Mesenchymal stem cell (in vitro differentiated cells and primary cell): ENCODE measurements at regions not wholly inside any gene's neighbourhood (a gene's known extent, or its start where the extent isn't known, plus 50 kb on each side); places are given as distances from the start of the nearest gene placed in this dataset.
A peak's percentile ranks its signal among the peaks of the same experiment; 100 is the strongest.

Source experiments
- DNase-seq: peaks from one replicate; pipeline ENCODE4 v3.0.0-alpha.2; 2013
- H2AFZ ChIP-seq: one replicate; pipeline ENCODE4 v1.6.1; 2013; ENCODE audit warnings: low read depth, mild to moderate bottlenecking, control low read depth, inconsistent platforms, low read length, moderate library complexity
- H2AK5ac ChIP-seq: 2 replicates; pipeline ENCODE4 v1.6.1; 2013; ENCODE audit warnings: low read length, moderate library complexity, mild to moderate bottlenecking, inconsistent platforms; ENCODE audit not compliant: severe bottlenecking
- H2BK120ac ChIP-seq: one replicate; pipeline ENCODE4 v1.6.1; 2013; ENCODE audit warnings: low read depth, mild to moderate bottlenecking, inconsistent platforms, low read length, moderate library complexity
- H2BK12ac ChIP-seq, 2 experiments: one replicate each; pipeline ENCODE4 v1.6.1; 2013; ENCODE audit warnings: inconsistent platforms in 2 of 2, low read length in 2 of 2, mild to moderate bottlenecking in 2 of 2, moderate library complexity in 2 of 2, control low read depth in 1 of 2
- H2BK15ac ChIP-seq: one replicate; pipeline ENCODE4 v1.6.1; 2013; ENCODE audit warnings: mild to moderate bottlenecking, low read depth, inconsistent platforms; ENCODE audit not compliant: poor library complexity, severe bottlenecking
- H2BK5ac ChIP-seq: 2 replicates; pipeline ENCODE4 v1.6.1; 2013; ENCODE audit warnings: low read depth, mild to moderate bottlenecking, low read length, control low read depth, inconsistent platforms; ENCODE audit not compliant: poor library complexity, severe bottlenecking
- H3K14ac ChIP-seq, 2 experiments: one replicate each; pipeline ENCODE4 v1.6.1; 2013; ENCODE audit warnings: inconsistent platforms in 2 of 2, low read length in 2 of 2, control low read depth in 1 of 2, mild to moderate bottlenecking in 1 of 2, moderate library complexity in 1 of 2
- H3K18ac ChIP-seq, 2 experiments: one replicate each; pipeline ENCODE4 v1.6.1; 2013; ENCODE audit warnings: inconsistent platforms in 2 of 2, low read length in 2 of 2, control low read depth in 1 of 2, low read depth in 1 of 2, mild to moderate bottlenecking in 1 of 2
- H3K23ac ChIP-seq, 2 experiments: one replicate each; pipeline ENCODE4 v1.6.1; 2013; ENCODE audit warnings: inconsistent platforms in 2 of 2, low read length in 2 of 2, mild to moderate bottlenecking in 2 of 2, moderate library complexity in 2 of 2, control low read depth in 1 of 2
- H3K27ac ChIP-seq: 2 replicates; pipeline ENCODE4 v1.5.1; 2013; ENCODE audit warnings: mild to moderate bottlenecking, moderate library complexity, low read length, control low read depth, inconsistent platforms; ENCODE audit not compliant: poor library complexity, severe bottlenecking
- H3K27me3 ChIP-seq, 2 experiments: 2 replicates each; pipeline versions ENCODE4 v1.6.1 to v1.7.0; 2013; ENCODE audit warnings: low read length in 2 of 2, mild to moderate bottlenecking in 2 of 2, moderate library complexity in 2 of 2, control low read depth in 1 of 2, inconsistent platforms in 1 of 2; ENCODE audit not compliant: control insufficient read depth in 1 of 2, insufficient read depth in 1 of 2
- H3K36me3 ChIP-seq, 2 experiments: 2 replicates each; pipeline versions ENCODE4 v1.6.1 to v1.7.0; 2013; ENCODE audit warnings: low read length in 2 of 2, control low read depth in 1 of 2, inconsistent platforms in 1 of 2, low read depth in 1 of 2, mild to moderate bottlenecking in 1 of 2; ENCODE audit not compliant: insufficient read depth in 2 of 2, control insufficient read depth in 1 of 2
- H3K4ac ChIP-seq, 2 experiments: one replicate each; pipeline ENCODE4 v1.6.1; 2013; ENCODE audit warnings: inconsistent platforms in 2 of 2, low read length in 2 of 2, mild to moderate bottlenecking in 2 of 2, moderate library complexity in 2 of 2, control low read depth in 1 of 2, low read depth in 1 of 2
- H3K4me1 ChIP-seq: 2 replicates; pipeline ENCODE4 v1.6.1; 2013; ENCODE audit warnings: low read depth, low read length, control low read depth; ENCODE audit not compliant: control insufficient read depth, insufficient read depth
- H3K4me2 ChIP-seq: 2 replicates; pipeline ENCODE4 v1.6.1; 2013; ENCODE audit warnings: low read length, mild to moderate bottlenecking, inconsistent platforms; ENCODE audit not compliant: poor library complexity, severe bottlenecking
- H3K4me3 ChIP-seq, 2 experiments: 2 replicates each; pipeline versions ENCODE4 v1.5.1 to v1.7.0; 2013; ENCODE audit warnings: low read length in 2 of 2, mild to moderate bottlenecking in 2 of 2, control low read depth in 1 of 2, low read depth in 1 of 2; ENCODE audit not compliant: insufficient read depth in 1 of 2
- H3K79me1 ChIP-seq: replicated peaks from 2 replicates; pipeline ENCODE4 v1.6.1; 2013; ENCODE audit warnings: mild to moderate bottlenecking, control low read depth, low read length, inconsistent platforms; ENCODE audit not compliant: poor library complexity, severe bottlenecking
- H3K9ac ChIP-seq: 2 replicates; pipeline ENCODE4 v1.7.0; 2013; ENCODE audit warnings: mild to moderate bottlenecking, low read length, moderate library complexity
- H3K9me3 ChIP-seq: 2 replicates; pipeline ENCODE4 v1.7.0; 2013; ENCODE audit warnings: mild to moderate bottlenecking, low read length; ENCODE audit not compliant: control insufficient read depth
- H4K8ac ChIP-seq: one replicate; pipeline ENCODE4 v1.6.1; 2013; ENCODE audit warnings: inconsistent platforms, mild to moderate bottlenecking, low read length, moderate library complexity
- H4K91ac ChIP-seq: one replicate; pipeline ENCODE4 v1.6.1; 2013; ENCODE audit warnings: mild to moderate bottlenecking, low read length, inconsistent platforms
- WGBS: methylation state at CpG from one replicate; pipeline ENCODE4 v1.1.7; 2013; ENCODE audit warnings: mixed read lengths; 5-methylcytosine and 5-hydroxymethylcytosine counted together

GRCh38 chr2:234426616-234427015, 70.3 kb downstream of the ARL4C start:
- no peak for DNase-seq
- Histone ChIP-seq H3K4ac (peak overlapping the region in 1 of 2 experiments; percentile 24), H2BK15ac (peak overlapping the region; percentile 13), H3K14ac (no peak overlapping the region), H3K4me3 (no peak overlapping the region), H3K9ac (no peak overlapping the region), H3K79me1 (no peaks in the 10 kb centered on the region), H3K4me2 (no peak overlapping the region), H4K91ac (peak overlapping the region; percentile 1), H2BK12ac (peak overlapping the region; percentile 16 to 86), H2AK5ac (peak overlapping the region; percentile 97), H3K4me1 (peaks cover 15% of the 10 kb centered on the region), H3K9me3 (no peaks in the 10 kb centered on the region), H3K23ac (no peak overlapping the region), H2BK120ac (peak overlapping the region; percentile 90), H3K27me3 (no peaks in the 10 kb centered on the region), H2AFZ (no peak overlapping the region), H3K27ac (no peak overlapping the region), H4K8ac (peak overlapping the region; percentile 29), H3K36me3 (no peaks in the 10 kb centered on the region), H3K18ac (peak overlapping the region in 1 of 2 experiments; percentile 52), H2BK5ac (no peak overlapping the region)
- WGBS: 99% methylated on average over 4 of the region's 4 CpGs

- Histone ChIP-seq H3K27me3 (no peaks in the 10 kb centered on the region), H3K14ac (no peak overlapping the region), H3K4me1 (peaks cover 15% of the 10 kb centered on the region), H4K91ac (peak overlapping the region; percentile 59), H2BK15ac (peak overlapping the region; percentile 56), H3K36me3 (no peaks in the 10 kb centered on the region), H3K27ac (no peak overlapping the region), H3K9me3 (no peaks in the 10 kb centered on the region), H3K18ac (peak overlapping the region in 1 of 2 experiments; percentile 67), H2BK5ac (no peak overlapping the region), H2AK5ac (peak overlapping the region; percentile 97), H2BK12ac (peak overlapping the region; percentile 16 to 93), H3K4ac (peak overlapping the region in 1 of 2 experiments; percentile 24), H3K4me2 (no peak overlapping the region), H3K4me3 (no peak overlapping the region), H2AFZ (no peak overlapping the region), H2BK120ac (peak overlapping the region; percentile 52), H3K79me1 (no peaks in the 10 kb centered on the region), H4K8ac (no peak overlapping the region), H3K23ac (no peak overlapping the region), H3K9ac (no peak overlapping the region)
- WGBS: 91% methylated on average over 7 of the region's 8 CpGs
- DNase-seq: no peak
Measured at GRCh38 chr2:234425639-234426603, 71.0 kb downstream of the ARL4C start.

- no peak for DNase-seq
- Histone ChIP-seq H3K9ac (no peak overlapping the region), H3K18ac (no peak overlapping the region), H4K8ac (no peak overlapping the region), H2BK15ac (no peak overlapping the region), H2BK120ac (no peak overlapping the region), H3K23ac (no peak overlapping the region), H3K4ac (no peak overlapping the region), H2BK5ac (no peak overlapping the region), H2AFZ (no peak overlapping the region), H3K36me3 (no peaks in the 10 kb centered on the region), H3K4me1 (peaks cover 17% of the 10 kb centered on the region), H2AK5ac (peak overlapping the region; percentile 36), H3K9me3 (no peaks in the 10 kb centered on the region), H3K14ac (no peak overlapping the region), H3K4me3 (no peak overlapping the region), H3K4me2 (no peak overlapping the region), H3K79me1 (no peaks in the 10 kb centered on the region), H4K91ac (no peak overlapping the region), H3K27me3 (no peaks in the 10 kb centered on the region), H2BK12ac (no peak overlapping the region), H3K27ac (peak overlapping the region; percentile 20)
- WGBS: 93% methylated on average over 3 of the region's 4 CpGs
Measured at GRCh38 chr2:234423884-234424283, 73.0 kb downstream of the ARL4C start.

GRCh38 chr2:234422981-234423431, 73.9 kb downstream of the ARL4C start:
- Histone ChIP-seq H3K18ac (peak overlapping the region in 1 of 2 experiments; percentile 55), H3K27me3 (no peaks in the 10 kb centered on the region), H4K91ac (peak overlapping the region; percentile 66), H2BK15ac (no peak overlapping the region), H3K4me3 (no peak overlapping the region), H3K79me1 (no peaks in the 10 kb centered on the region), H2AK5ac (peak overlapping the region; percentile 99), H3K4ac (no peak overlapping the region), H3K4me2 (no peak overlapping the region), H3K9me3 (no peaks in the 10 kb centered on the region), H3K36me3 (no peaks in the 10 kb centered on the region), H3K27ac (peak overlapping the region; percentile 80), H3K4me1 (peaks cover 17% of the 10 kb centered on the region), H3K9ac (no peak overlapping the region), H3K14ac (no peak overlapping the region), H2BK120ac (peak overlapping the region; percentile 27), H4K8ac (no peak overlapping the region), H2AFZ (no peak overlapping the region), H2BK5ac (peak overlapping the region; percentile 89), H2BK12ac (peak overlapping the region; percentile 45 to 75), H3K23ac (no peak overlapping the region)
- 93% methylated on average over 7 of the region's 8 CpGs for WGBS
- DNase-seq: no peak
